Thyroid gland (tissue), 4 donors: ENCODE measurements at regions not wholly inside any gene's neighbourhood (a gene's known extent, or its start where the extent isn't known, plus 50 kb on each side); places are given as distances from the start of the nearest gene placed in this dataset.

Experiments used
- DNase-seq, 2 donors: peaks; one replicate each; pipeline ENCODE4 v3.0.0-alpha.2; 2019
- H3K27ac ChIP-seq, 3 donors: fragments of 200-600 bp; sonication (generic); 1 replicate in 2 of 3; 2 replicates in 1 of 3; pipeline ENCODE4 v1.5.1; 2016 to 2019; ENCODE audit warnings: mild to moderate bottlenecking in 1 of 3, moderate library complexity in 1 of 3
- H3K27me3 ChIP-seq: fragments of 200-600 bp; sonication (generic); one replicate; pipeline ENCODE4 v1.5.1; 2019
- H3K36me3 ChIP-seq, 2 donors: fragments of 200-600 bp; sonication (generic); one replicate each; pipeline ENCODE4 v1.5.1; 2016 to 2019
- H3K4me1 ChIP-seq, 2 donors: fragments of 200-600 bp; sonication (generic); one replicate each; pipeline ENCODE4 v1.5.1; 2017 to 2019
- H3K4me3 ChIP-seq, 3 donors: fragments of 200-600 bp; sonication (generic); replicated peaks in 1 of 3; 1 replicate in 2 of 3; 2 replicates in 1 of 3; pipeline ENCODE4 v1.5.1; 2016; ENCODE audit warnings: mild to moderate bottlenecking in 1 of 3
- H3K9me3 ChIP-seq: fragments of 200-600 bp; sonication (generic); one replicate; pipeline ENCODE4 v1.5.1; 2017
- CTCF ChIP-seq, 6 experiments: fragments of 200-600 bp in 3 of 6; fragments of 450-650 bp in 3 of 6; sonication (generic) in 3 of 6; IDR thresholded peaks; one replicate each; pipeline ENCODE4 v1.5.1; 2016 to 2019; ENCODE audit warnings: antibody characterized with exemption in 6 of 6, mild to moderate bottlenecking in 2 of 6, inconsistent platforms in 1 of 6, moderate library complexity in 1 of 6
- POLR2A ChIP-seq, 2 donors: fragments of 450-650 bp; IDR thresholded peaks; one replicate each; pipeline ENCODE4 v1.6.1; 2017; ENCODE audit warnings: antibody characterized with exemption in 2 of 2, mild to moderate bottlenecking in 2 of 2, moderate library complexity in 1 of 2
- WGBS, 2 donors: methylation state at CpG; one replicate each; pipeline ENCODE4 v1.1.5; 2017; 5-methylcytosine and 5-hydroxymethylcytosine counted together
- intact Hi-C: fragments of 100-400 bp; cut with DNase I; formaldehyde crosslinking; loops from one replicate; pipeline ENCODE4 v1.15.1; 2023

GRCh38 chr4:187065396-187065795 lies 341.7 kb upstream of the FAT1 start:
- Histone ChIP-seq H3K9me3 (no peaks in the 10 kb centered on the region), H3K27me3 (no peaks in the 10 kb centered on the region), H3K4me1 (no peaks in the 10 kb centered on the region), H3K4me3 (no peak overlapping the region), H3K36me3 (no peaks in the 10 kb centered on the region), H3K27ac (no peak overlapping the region)
- intact Hi-C loops, result no loop called here
- no peak for DNase-seq
- WGBS, 2 donors, result 66 to 70% methylated on average over 1 of the region's 1 CpG
- TF ChIP-seq CTCF (IDR thresholded peaks at IDR 0.05) (no peak), POLR2A (IDR thresholded peaks at IDR 0.05) (no peak)

- WGBS, 2 donors, result 80 to 87% methylated on average over 13 of the region's 13 CpGs
- intact Hi-C loops, result no loop called here
- H3K27ac ChIP-seq, result no peak overlapping the region
- no peak for DNase-seq
- no peak overlapping the region for H3K4me3 ChIP-seq
- no peaks in the 10 kb centered on the region for H3K4me1 ChIP-seq
- no peaks in the 10 kb centered on the region for H3K36me3 ChIP-seq
- H3K9me3 ChIP-seq, result no peaks in the 10 kb centered on the region
- TF ChIP-seq POLR2A (IDR thresholded peaks at IDR 0.05) (no peak), CTCF (IDR thresholded peaks at IDR 0.05) (no peak)
- H3K27me3 ChIP-seq, result no peaks in the 10 kb centered on the region
Observed at GRCh38 chr4:187065806-187066205, 342.1 kb upstream of the FAT1 start.

DNA sequence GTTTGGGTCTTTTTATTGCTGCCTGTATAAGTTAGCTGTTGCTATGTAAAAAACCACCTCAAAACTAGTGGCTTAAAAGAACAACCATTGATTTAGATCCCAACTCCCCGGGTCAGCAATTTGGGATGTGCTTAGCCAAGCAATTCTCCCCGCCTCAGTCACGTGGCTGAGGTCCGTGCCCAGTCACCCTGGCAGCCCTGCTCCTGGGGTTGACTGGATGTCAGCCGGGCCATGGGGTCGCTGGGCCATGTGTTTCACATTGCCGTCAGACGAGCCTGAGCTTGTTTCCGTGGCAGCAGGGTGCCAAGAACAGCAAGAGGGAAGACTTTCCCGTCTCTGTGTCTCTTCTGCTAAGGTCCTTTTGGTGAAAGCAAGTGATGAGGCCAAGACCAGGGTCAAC lies 345.7 kb upstream of the FAT1 start:
- Histone ChIP-seq H3K9me3 (no peaks in the 10 kb centered on the region), H3K27me3 (no peaks in the 10 kb centered on the region), H3K4me1 (no peaks in the 10 kb centered on the region), H3K36me3 (no peaks in the 10 kb centered on the region), H3K27ac (no peak overlapping the region), H3K4me3 (no peak overlapping the region)
- no peak for DNase-seq
- 74 to 75% methylated on average over 10 of the region's 10 CpGs for WGBS, 2 donors
- intact Hi-C loops, result no loop called here
- TF ChIP-seq POLR2A (IDR thresholded peaks at IDR 0.05) (no peak), CTCF (IDR thresholded peaks at IDR 0.05) (no peak)

- intact Hi-C loops, result no loop called here
- DNase-seq, result no peak
- 90 to 93% methylated on average over 3 of the region's 3 CpGs for WGBS, 2 donors
- Histone ChIP-seq H3K36me3 (no peaks in the 10 kb centered on the region), H3K4me1 (no peaks in the 10 kb centered on the region), H3K9me3 (no peaks in the 10 kb centered on the region), H3K27me3 (no peaks in the 10 kb centered on the region), H3K27ac (no peak overlapping the region), H3K4me3 (no peak overlapping the region)
- no peak for TF ChIP-seq CTCF (IDR thresholded peaks at IDR 0.05)
- TF ChIP-seq POLR2A (IDR thresholded peaks at IDR 0.05), result no peak
Observed at GRCh38 chr4:187070158-187070557, 346.5 kb upstream of the FAT1 start.

DNA sequence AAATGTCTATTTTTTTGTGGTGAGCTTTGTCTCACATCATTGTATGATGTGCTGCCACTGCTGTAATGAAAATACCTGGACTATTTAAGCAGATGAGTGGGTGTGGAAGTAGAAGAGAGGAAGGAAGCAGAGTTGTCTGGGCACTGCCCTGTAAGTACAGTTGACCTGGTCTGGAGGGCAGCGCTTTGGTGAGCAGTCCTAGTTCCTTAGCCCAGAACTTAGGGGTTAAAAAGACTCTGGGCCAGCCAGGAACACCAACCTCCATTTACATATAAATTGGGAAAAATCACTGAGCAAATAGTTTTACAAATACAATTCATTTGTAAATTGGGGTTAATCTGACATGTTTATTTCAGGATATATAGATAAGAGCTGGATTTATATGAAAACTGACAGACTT lies 347.1 kb upstream of the FAT1 start:
- Histone ChIP-seq H3K4me1 (no peaks in the 10 kb centered on the region), H3K4me3 (no peak overlapping the region), H3K36me3 (no peaks in the 10 kb centered on the region), H3K27ac (no peak overlapping the region), H3K27me3 (no peaks in the 10 kb centered on the region), H3K9me3 (no peaks in the 10 kb centered on the region)
- no peak for TF ChIP-seq CTCF (IDR thresholded peaks at IDR 0.05)
- no peak for TF ChIP-seq POLR2A (IDR thresholded peaks at IDR 0.05)
- DNase-seq, result no peak
- intact Hi-C loops, result no loop called here
- WGBS, 2 donors, result 54 to 65% methylated on average over 1 of the region's 1 CpG
